ENCODE measurements at regions not wholly inside any gene's neighbourhood (a gene's known extent, or its start where the extent isn't known, plus 50 kb on each side); places are given as distances from the start of the nearest gene placed in this dataset.

DNA sequence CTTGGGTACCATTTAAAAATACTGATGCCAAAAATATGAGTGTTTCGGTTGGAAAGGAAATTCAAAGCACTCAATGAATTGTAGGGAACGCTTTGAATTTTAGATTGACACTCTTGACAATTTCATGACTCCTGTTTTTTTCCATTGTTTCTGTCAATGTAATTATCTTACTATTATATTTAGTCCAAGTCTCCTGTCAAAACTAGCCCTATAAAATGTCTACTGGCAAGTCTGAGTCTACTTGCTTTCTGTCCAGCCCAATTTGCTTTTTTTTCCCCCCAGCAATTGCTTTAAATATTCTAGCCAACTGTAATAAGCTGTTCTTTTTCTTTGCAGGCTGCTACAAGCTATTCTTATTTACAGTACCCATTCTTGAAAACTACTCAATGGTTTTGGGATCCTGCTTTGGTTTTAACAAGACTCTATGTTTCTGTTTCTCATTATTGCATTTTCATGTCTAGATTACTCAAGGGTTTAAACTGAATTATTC is 1103.9 kb upstream of the GJE1 start:
- TF ChIP-seq, protein P1, sequence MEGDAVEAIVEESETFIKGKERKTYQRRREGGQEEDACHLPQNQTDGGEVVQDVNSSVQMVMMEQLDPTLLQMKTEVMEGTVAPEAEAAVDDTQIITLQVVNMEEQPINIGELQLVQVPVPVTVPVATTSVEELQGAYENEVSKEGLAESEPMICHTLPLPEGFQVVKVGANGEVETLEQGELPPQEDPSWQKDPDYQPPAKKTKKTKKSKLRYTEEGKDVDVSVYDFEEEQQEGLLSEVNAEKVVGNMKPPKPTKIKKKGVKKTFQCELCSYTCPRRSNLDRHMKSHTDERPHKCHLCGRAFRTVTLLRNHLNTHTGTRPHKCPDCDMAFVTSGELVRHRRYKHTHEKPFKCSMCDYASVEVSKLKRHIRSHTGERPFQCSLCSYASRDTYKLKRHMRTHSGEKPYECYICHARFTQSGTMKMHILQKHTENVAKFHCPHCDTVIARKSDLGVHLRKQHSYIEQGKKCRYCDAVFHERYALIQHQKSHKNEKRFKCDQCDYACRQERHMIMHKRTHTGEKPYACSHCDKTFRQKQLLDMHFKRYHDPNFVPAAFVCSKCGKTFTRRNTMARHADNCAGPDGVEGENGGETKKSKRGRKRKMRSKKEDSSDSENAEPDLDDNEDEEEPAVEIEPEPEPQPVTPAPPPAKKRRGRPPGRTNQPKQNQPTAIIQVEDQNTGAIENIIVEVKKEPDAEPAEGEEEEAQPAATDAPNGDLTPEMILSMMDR (IDR thresholded peaks at IDR 0.05; ENCODE audit: poor library complexity) = no peak
- TF ChIP-seq EZH2 (IDR thresholded peaks at IDR 0.05; ENCODE audit: borderline replicate concordance) (no peak), EZH2phosphoT487 (IDR thresholded peaks at IDR 0.05; ENCODE audit: low read depth, severe bottlenecking, unreplicated experiment) (no peak)

All from hepatocyte (in vitro differentiated cells).